AG09309 (cell line): ENCODE measurements at regions not wholly inside any gene's neighbourhood (a gene's known extent, or its start where the extent isn't known, plus 50 kb on each side); places are given as distances from the start of the nearest gene placed in this dataset.

Experiments
- DNase-seq: peaks from one replicate; pipeline ENCODE4 v3.0.0-alpha.2; 2010; ENCODE audit warnings: low read depth
- H3K4me3 ChIP-seq: 2 replicates; pipeline ENCODE4 v1.5.1; 2011; ENCODE audit warnings: mild to moderate bottlenecking, low read depth, low read length, moderate library complexity; ENCODE audit not compliant: control insufficient read depth
- TF ChIP-seq, protein P1 (sequence below): IDR thresholded peaks from 2 replicates; pipeline ENCODE4 v1.5.1; 2011; ENCODE audit warnings: mild to moderate bottlenecking, low read depth, low read length, inconsistent platforms; ENCODE audit not compliant: insufficient read depth, control insufficient read depth; ENCODE audit errors: missing control alignments

DNA sequence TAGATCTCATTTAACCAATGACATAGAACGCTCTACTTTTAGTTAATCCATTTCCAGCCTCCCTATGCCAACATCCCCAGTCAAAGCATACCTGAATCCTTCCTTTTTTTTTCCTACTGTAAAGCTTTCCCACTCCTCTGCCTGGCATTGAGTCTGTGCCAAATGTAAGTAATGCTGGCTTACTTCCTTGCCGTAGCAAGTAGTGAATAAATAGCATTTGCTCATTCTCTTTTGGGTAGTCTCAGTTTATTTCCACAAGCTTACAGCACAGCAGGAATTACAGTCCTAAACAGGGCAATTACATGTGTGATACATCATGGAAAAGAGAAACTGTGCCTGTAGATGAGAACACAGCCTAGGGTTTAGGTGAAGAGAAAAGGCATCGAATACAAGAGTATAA, 352.6 kb upstream of the NEGR1 start:
- H3K4me3 ChIP-seq = no peak overlapping the region
- TF ChIP-seq, protein P1, sequence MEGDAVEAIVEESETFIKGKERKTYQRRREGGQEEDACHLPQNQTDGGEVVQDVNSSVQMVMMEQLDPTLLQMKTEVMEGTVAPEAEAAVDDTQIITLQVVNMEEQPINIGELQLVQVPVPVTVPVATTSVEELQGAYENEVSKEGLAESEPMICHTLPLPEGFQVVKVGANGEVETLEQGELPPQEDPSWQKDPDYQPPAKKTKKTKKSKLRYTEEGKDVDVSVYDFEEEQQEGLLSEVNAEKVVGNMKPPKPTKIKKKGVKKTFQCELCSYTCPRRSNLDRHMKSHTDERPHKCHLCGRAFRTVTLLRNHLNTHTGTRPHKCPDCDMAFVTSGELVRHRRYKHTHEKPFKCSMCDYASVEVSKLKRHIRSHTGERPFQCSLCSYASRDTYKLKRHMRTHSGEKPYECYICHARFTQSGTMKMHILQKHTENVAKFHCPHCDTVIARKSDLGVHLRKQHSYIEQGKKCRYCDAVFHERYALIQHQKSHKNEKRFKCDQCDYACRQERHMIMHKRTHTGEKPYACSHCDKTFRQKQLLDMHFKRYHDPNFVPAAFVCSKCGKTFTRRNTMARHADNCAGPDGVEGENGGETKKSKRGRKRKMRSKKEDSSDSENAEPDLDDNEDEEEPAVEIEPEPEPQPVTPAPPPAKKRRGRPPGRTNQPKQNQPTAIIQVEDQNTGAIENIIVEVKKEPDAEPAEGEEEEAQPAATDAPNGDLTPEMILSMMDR = no peak
- DNase-seq = no peak

DNA sequence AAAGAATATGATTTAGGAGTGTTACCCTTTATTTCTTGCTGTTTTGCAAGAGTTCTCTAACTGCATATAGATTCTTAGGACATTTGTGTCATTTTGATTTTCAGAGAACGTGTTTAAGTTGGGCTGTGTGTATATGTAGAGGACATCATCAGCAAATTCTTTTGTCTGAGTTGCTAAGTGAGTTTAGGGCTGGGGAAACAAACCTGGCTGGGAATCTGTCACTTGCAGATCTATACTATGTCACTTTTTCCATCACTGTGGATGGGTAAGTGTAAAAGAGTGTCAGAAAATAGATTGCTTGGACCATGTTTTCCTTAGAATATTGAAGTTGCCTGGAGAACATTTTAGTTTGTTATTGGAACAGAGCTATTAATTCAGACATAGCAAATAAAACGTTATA, 349.1 kb upstream of the NEGR1 start:
- no peak overlapping the region for H3K4me3 ChIP-seq
- TF ChIP-seq, protein P1 = no peak
- no peak for DNase-seq

DNA sequence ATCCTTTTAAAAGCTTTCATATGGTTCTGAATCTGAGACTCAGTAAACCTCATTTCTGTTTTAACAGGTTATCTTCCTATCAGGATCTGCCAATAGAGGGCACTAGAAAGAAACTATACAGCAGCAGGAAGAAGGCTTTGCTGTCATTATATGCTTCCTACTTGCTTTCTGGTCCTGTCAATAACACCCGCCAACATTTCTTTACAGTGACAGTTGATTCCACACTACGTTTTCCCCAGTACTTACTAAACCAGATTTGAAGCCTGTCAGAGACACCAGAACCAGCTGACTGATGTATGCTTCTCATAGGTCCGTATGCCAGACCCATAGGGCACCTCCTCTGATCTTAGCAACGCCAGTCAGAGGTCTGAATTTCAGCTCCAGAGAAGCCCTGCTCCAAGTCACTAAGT, 341.0 kb upstream of the NEGR1 start:
- TF ChIP-seq, protein P1 = peak; percentile 63
- peak; percentile 25 for DNase-seq
- H3K4me3 ChIP-seq = peak overlapping the region; percentile 22

DNA sequence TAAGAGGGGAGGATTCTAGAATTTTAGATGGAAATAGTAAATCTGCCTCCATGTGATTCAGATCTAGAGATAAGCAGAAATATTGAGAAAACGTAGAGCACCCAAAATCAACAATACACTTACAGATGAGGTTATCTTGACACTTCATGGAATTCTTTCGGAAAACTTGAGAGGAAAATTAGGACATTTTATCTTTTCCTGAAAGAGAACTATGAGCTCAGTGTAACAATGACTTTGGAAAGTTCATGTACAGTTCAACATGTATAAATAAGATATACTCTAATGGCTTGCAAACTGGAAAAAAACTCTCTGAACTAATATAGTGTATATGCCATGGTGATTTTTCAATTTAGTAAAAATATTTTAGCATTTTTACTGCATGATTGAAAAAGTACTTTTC, 338.1 kb upstream of the NEGR1 start:
- TF ChIP-seq, protein P1 = no peak
- H3K4me3 ChIP-seq = no peak overlapping the region
- no peak for DNase-seq

DNA sequence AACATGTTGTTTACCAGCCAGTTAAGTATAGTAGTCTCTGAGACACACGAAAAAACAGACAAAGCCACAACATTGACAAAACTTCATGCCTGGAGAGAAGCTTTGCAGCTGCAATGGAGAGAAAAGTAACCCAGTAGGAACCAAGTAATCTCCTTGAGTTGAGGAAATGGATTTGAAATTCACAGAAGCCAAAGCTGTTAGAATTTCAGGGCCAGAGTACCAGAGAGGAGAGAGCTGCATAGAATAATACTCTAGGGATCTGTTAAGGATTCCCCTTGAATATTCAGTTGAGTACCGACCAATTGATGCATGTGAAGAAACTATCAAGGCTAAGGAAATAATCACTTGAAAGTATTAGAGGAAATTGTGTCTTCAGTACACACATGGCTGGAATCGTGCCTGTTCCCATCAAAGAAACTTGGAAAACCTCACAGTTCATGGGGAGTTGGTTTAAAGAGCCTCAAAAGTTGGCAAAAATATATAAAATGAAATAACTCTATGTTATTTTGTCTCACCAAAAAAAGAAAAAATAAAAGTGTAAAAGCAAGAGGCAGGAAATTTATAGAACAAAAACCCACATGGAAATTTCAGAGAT, 324.0 kb upstream of the NEGR1 start:
- DNase-seq = no peak
- no peak overlapping the region for H3K4me3 ChIP-seq
- TF ChIP-seq, protein P1 = no peak

DNA sequence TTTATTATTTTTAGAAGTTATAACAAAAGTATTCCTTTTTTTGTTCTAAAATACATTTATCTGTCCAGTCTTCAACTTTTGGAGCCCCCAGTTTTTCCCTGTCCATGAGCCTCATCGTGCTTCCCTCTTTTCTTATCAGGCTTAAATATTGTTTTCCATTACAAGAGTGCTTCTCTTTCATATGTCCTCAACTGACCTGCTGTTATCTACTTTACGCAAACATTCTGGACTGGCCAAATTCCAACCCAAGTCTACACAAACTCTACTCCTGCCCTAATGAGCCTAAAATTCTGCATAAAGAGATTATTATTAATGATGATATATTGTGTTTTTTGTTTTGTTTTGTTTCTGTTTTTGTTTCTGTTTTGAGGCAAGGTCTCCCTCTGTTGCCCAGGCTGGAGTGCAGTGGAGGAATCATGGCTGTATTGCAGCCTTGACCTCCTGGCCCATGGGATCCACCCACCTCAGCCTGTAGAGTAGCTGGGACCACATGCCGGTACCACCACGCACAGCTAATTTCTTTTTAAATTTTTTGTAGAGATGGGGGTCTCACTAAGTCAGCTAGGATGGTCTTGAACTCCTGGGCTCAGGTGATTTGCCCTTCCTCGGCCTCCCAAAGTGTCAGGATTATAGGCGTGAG, 318.8 kb upstream of the NEGR1 start:
- no peak overlapping the region for H3K4me3 ChIP-seq
- no peak for DNase-seq
- TF ChIP-seq, protein P1 = no peak

DNA sequence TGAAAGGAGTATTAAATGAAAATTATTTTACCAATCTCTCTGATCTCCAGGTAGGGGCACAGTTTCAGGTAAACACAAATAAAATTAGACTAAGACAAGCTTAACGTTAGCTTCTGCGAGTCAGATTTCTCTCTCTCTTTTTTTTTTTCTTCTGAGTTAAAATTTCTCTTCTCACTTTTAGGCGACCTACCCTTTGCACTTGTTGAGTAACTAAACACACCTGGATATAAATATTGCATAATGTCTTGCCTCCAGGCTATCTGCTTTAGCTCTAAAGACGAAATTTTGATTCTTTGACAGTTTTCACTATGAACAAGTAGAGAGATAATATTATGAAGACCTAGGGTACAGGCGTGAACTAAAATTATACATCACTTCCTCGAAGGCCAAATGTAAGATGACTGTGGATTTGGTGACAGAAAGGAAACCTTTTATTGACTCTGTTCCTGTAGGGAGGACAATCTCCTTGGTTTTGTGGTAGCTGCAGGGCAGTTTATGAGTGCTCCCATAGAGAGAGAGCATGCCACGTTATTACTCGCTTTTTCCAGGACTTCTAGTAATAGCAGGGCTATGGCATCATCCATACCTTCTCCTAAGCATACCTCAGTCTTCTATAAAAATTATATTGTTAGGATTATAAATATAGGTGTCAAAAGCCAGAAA, 303.8 kb upstream of the NEGR1 start:
- H3K4me3 ChIP-seq = no peak overlapping the region
- TF ChIP-seq, protein P1 = no peak
- DNase-seq = no peak
